NCI-H510A (cell line): ENCODE measurements at regions not wholly inside any gene's neighbourhood (a gene's known extent, or its start where the extent isn't known, plus 50 kb on each side); places are given as distances from the start of the nearest gene placed in this dataset.

Experiments used
- DNase-seq: peaks from one replicate; lab custom pipeline; 2025; lab: John Stamatoyannopoulos, UW

GRCh38 chr16:79756571-79756970, 156.0 kb upstream of the MAF start:
- no peak for DNase-seq

DNA sequence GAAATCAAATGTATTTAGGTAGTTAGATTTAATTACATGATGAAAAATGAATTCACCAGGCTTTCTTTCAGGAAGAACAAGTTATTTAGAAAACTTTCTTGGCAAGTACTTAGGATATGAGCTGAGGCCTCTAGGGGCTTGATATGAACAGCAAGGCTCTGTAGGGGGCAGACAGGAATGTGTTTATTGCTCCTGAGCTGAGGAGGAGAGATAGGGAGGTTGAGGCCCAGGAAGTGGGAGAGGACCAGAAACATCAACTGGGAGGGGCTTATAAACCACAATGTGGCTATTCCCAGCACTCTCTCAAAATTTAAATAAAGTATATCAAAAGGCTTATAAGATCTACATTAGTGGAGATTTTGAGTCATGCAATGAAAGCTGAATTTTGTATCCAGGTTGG, 154.0 kb upstream of the MAF start:
- DNase-seq = no peak

DNA sequence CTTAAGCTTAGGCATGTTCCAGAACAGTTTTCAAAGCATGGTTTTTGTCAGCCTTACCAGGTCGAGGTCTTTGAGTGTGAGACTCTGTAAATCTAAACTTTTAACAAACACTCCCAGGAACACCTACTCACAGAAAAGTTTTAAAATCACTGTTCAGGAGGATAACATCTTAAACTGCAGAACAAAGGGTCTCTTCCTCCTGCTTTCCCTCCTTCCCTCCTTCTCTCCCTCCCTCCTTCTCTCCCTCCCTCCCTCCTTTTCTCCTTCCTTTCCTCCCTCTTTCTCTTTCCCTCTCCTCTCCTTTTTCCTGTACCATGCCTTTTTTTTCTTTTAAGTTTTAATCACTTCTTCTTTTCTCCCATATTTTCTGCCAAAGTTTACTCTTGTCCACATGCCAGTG, 153.5 kb upstream of the MAF start:
- DNase-seq = no peak

GRCh38 chr16:79753286-79753685, 152.7 kb upstream of the MAF start:
- DNase-seq = no peak

GRCh38 chr16:79752396-79752795, 151.9 kb upstream of the MAF start:
- DNase-seq = no peak

DNA sequence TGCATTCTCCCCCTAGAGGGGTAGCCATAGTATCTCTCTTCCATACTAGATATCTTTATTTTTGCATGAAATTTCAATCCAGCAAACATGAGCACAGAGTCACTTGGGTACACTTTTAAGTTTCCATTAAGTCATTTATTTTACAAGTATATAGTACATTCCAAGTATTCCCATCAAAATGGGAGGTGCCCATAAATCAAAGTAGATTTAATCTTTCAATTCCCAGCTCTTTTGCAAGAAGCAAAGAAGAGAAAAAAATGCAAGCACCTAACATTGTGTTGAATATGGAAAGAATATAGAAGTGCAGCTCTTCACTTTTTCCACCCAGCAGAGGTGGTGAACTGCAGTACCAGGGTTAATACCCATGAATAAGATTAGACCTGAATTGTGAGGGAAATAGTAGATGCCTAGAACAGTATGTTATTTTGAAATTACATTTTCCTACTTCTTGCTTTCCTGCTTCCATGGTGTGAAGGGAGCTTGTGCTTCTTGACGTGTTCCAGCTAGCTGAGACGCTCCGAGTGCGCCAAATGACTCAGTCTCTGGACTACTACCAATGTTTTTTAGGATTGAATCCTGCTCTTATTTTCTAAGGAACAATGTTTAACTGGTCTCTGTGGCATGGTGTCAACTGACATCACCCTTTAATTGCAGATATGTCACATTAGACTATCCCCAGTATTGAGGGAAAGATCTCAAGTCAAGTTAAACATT, 151.1 kb upstream of the MAF start:
- no peak for DNase-seq

DNA sequence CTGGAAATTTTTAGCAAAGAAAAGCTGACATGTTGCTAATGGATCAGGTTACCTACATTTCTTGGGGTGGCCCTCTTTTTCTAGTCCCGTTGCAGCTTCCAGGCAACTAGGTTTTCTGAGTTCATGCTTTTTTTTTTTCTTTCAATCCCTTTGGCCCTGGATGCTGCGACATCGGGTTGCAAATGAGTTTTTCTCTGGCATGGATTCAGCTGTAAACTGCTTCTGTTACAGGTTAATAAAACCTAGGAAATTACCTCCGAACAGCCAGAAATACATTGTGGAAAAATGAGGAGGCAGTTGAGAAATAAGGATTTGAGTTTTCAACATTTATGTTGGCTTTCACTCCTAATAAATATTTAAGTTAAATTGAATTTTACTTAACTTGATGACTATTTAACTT, 149.8 kb upstream of the MAF start:
- DNase-seq = no peak

GRCh38 chr16:79748629-79749028, 148.1 kb upstream of the MAF start:
- DNase-seq = no peak

- no peak for DNase-seq
Measured at GRCh38 chr16:79747688-79748087, 147.2 kb upstream of the MAF start.

DNA sequence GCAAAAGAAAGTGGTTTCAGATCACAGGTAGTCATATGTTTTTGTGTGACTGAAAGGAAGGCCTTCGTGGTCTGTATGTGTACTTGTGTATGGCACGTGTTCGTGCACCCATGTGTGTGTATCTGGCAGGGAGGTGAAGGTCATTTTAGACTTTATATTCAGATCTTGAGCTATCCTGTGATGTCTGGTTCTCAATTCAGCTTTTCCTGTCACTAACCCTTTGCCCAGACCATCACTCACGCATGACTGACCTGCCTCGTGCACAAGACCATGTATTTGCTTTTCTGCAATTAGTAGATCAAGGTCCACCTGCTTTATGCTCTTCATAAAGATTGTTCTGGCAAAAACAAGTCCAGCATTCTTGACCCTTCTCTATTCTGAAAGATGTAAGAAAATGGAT, 139.7 kb upstream of the MAF start:
- DNase-seq = no peak

GRCh38 chr16:79735271-79735670, 134.7 kb upstream of the MAF start:
- no peak for DNase-seq

GRCh38 chr16:79734721-79735120, 134.2 kb upstream of the MAF start:
- no peak for DNase-seq

DNA sequence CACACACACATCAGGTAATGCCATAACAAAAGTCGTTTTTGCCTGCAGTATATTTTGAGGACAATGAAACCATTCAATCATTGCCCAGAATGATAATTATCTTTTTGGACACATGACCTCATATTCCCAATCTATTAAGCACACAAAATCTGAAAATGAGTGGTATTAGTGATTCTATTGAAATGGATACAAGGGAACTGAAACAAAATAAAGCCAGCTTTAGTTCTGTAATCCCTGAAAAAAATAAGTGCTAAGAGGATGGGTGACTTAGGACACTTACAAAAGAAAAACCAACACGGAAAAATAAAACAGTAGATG, 128.3 kb upstream of the MAF start:
- DNase-seq = no peak

- DNase-seq = no peak
Measured at GRCh38 chr16:79728048-79728922, 127.7 kb upstream of the MAF start.

GRCh38 chr16:79726902-79727301, 126.4 kb upstream of the MAF start:
- no peak for DNase-seq

- no peak for DNase-seq
Measured at GRCh38 chr16:79725051-79725450, 124.5 kb upstream of the MAF start.

DNA sequence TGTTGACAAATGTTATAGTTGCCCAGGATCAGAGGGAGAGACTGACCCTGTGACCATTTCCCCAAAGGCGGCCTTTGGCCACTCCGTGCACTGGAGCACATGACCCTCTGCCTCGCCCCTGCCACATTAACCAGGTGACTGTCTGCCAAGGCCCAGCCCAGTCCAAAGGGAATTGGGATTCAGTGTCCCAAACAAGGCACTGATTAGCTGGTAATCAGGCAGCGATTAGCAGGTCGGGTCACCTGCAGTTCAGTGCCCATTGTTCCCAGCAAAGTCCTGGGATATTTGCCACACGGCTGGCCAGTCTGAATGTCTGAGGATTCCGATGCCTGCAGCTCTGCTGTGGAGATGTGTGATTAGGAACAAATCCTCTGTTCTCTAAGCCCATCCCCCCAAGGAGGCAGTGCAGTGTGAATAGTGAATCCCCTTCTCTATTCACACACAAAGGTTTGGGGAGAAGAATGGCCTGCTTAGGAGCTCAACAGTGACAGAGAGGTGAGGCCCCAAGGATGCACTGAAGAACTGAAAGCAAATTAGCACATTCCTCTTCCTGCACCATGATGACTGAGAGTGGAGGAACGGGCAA, 123.1 kb upstream of the MAF start:
- DNase-seq = no peak

GRCh38 chr16:79721270-79721669, 120.7 kb upstream of the MAF start:
- no peak for DNase-seq

- no peak for DNase-seq
Measured at GRCh38 chr16:79717333-79718137, 117.0 kb upstream of the MAF start.

DNA sequence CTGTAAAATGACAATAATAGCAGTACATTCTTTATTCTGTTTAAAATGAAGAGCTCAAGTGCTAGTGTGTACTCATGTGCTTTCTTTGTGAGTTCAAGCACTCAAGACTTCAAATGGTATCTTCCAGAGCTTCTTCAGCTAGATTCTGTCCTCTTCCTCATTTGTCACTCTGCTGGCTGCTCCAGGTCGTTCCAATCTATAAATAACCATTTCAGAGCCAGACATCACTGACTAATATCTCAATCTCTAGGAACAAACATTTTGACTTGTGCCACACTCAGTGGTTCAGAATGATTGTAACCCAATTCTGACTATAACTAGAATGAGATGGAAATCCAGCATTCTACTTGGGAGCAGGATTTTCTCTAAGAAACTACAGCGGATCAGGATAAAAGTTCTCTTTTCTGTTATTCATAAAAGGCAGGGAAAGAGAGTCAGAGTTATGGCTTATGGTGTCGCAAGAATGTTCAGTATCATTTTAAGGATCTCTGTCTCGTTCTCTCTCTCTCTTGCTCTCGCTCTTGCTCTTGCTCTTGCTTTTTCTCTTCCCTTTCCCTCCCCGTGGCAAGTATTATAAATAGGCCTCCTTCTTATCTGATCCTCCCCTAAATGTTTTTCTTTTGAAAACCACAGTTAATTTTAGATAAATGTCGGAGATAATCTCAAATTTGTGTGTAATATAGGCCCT, 116.3 kb upstream of the MAF start:
- DNase-seq = no peak

DNA sequence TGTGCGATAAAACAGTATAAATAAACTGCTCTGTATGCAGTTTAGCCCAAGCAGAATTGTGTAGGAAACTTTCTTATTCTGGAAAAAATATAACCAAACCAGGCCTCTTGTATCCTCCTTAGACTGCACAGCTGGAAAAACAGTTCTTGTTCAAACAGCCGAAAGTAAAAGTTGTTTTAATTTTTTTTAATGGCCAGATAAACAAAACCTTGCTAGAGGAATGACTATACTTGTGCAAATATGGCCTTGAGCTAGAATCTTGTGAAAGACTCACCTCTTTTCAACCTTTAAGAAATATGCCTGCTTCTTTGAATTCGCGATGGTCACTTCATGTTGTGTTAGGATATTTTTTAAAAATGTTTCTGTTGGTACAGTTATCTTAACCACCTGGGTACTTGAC, 114.5 kb upstream of the MAF start:
- no peak for DNase-seq

DNA sequence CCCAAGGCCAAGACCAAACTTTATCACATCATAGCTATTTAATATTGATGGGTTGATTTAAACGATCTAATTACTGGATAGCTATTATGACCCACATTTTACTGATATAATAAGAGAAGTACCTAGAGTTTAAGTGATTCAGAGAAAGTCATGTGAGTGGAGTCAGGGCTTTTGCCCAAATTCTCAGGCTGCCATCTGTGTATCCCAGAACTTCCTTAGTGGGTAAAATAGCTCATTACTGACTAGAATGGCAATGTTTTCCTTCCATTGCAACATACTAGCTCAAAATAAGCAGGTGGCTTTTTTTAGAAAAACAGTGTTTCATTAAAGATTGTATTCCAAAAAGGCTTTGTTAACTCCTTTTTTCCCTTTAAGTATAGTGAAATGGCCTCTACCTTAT, 113.9 kb upstream of the MAF start:
- DNase-seq = no peak
